Right lung (tissue), 2 donors: ENCODE measurements at regions not wholly inside any gene's neighbourhood (a gene's known extent, or its start where the extent isn't known, plus 50 kb on each side); places are given as distances from the start of the nearest gene placed in this dataset.
"Not testable (repeated sequence)": the region's sequence is repeated elsewhere in the genome, so short reads cannot be mapped to it uniquely, and the experiment has no call there.

Source experiments
- DNase-seq, 2 donors: peaks; one replicate each; pipeline ENCODE4 v3.0.0-alpha.2; 2013

- DNase-seq, result not testable (repeated sequence)
These were observed 56.9 kb upstream of the NBPF20 start for GRCh38 chr1:145482214-145482860.

- not testable (repeated sequence) for DNase-seq
These were observed 50.6 kb upstream of the NBPF20 start for GRCh38 chr1:145475962-145476361.

DNA sequence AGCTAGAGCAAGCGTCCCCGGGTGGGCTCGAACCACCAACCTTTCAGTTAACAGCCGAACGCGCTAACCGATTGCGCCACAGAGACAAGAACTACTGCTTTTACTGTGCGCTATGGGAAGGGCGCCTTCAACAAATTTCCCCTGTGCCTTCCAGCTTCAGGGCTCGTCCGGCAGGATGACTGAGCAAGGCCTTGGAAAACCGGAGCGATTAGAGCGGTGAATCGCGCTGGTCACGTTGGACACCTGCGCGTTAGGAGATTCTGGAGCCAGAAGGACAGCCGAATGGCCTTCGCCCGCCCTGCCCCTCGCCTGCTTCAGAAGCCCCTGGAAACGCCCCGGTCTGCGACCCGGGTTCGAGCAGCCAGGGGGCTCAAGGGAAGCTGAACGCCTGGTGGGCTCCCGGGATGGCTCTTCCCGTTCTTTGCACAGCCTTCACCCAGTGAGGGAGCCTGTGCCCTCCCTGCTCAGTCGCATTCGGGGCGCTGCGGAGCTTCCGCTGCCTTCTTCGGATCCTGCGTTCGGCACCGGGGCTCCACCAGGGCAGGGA lies 50.0 kb upstream of the NBPF20 start:
- not testable (repeated sequence) for DNase-seq
